ENCODE measurements at regions not wholly inside any gene's neighbourhood (a gene's known extent, or its start where the extent isn't known, plus 50 kb on each side); places are given as distances from the start of the nearest gene placed in this dataset.

DNA sequence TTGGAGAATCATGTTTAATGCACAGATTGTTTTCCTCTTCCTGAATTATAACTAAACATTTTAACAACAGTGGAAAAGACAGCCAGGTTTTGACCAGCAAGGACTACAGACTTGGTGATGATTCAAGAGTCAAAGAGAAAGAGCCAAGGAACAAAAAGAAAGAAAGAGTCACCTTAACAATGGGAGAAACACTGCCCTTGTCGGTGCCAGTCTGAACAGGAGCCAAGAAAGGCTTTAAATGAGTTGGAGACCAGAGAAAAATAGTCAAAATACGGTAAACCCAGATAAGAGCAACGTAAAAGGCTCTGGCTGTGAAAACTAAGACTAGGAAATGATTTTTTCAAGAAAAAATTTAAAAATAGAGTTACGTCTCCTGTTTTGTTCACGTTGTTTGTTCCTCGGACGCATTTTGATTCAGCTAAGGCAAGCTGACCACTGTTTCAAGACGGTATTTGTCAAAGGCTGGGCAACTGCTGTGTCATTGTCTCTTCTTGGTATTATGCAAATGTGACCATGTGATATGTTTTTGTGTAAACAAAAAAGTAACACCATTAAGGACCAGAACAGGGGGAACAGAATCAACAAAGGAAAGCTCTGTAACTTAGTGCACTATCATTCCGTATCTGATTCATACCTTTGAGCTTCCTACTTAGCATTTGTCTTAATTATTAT is 634.5 kb downstream of the LIG4 start:
- no peak for DNase-seq (ENCODE audit: low spot score)
- TF ChIP-seq CTCF (IDR thresholded peaks at IDR 0.05) = no peak
- Histone ChIP-seq H3K36me3 (no peaks in the 10 kb centered on the region), H3K27ac (no peak overlapping the region), H3K27me3 (no peaks in the 10 kb centered on the region), H3K9me3 (no peaks in the 10 kb centered on the region), H3K4me3 (no peak overlapping the region), H3K4me1 (no peaks in the 10 kb centered on the region)

DNA sequence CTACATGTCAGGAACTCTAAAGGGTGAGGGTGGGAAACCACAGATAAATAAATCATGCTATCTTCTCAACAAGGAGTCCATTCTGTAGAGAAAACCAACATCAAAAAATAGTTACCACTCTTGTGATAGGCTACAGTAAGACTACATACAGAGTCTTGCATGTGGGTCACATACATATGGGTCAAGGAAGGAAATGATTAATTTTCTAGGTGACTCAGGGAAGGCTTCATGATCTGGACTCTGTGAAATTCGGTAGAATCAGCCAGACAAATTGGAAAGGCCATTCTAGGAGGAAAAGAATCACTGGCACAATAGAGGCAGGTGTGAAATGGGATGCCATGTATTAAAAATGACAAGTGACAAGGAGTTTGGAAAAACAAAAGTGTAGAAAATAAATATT is 638.9 kb downstream of the LIG4 start:
- no peak for TF ChIP-seq CTCF (IDR thresholded peaks at IDR 0.05)
- Histone ChIP-seq H3K4me3 (no peak overlapping the region), H3K9me3 (no peaks in the 10 kb centered on the region), H3K27me3 (no peaks in the 10 kb centered on the region), H3K36me3 (no peaks in the 10 kb centered on the region), H3K27ac (no peak overlapping the region), H3K4me1 (no peaks in the 10 kb centered on the region)
- DNase-seq (ENCODE audit: low spot score) = no peak

- Histone ChIP-seq H3K27ac (no peak overlapping the region), H3K4me1 (no peaks in the 10 kb centered on the region), H3K36me3 (no peaks in the 10 kb centered on the region), H3K27me3 (no peaks in the 10 kb centered on the region), H3K4me3 (no peak overlapping the region), H3K9me3 (no peaks in the 10 kb centered on the region)
- DNase-seq (ENCODE audit: low spot score) = no peak
- TF ChIP-seq CTCF (IDR thresholded peaks at IDR 0.05) = no peak
Observed at GRCh38 chr13:107574517-107575210, 640.7 kb downstream of the LIG4 start.

DNA sequence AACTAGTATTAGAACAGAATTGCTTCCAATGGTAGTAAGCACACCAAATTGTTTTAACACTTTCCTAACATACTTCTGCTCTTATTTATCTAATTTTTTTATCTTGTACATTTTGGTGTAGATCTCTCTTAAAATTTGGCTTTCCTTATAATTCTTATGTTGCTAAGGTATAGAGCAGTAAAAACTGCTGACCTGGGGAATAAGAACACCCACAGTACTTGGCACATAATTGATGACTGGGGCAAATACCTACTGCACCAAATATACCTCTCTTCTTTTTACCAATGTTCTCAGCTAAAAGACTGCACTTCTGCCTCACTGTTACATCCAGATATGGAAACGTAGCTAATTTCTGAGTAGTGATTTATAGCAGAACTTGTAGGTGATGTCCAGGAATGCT is 642.2 kb downstream of the LIG4 start:
- Histone ChIP-seq H3K27ac (no peak overlapping the region), H3K36me3 (no peaks in the 10 kb centered on the region), H3K4me3 (no peak overlapping the region), H3K4me1 (no peaks in the 10 kb centered on the region), H3K9me3 (no peaks in the 10 kb centered on the region), H3K27me3 (no peaks in the 10 kb centered on the region)
- DNase-seq (ENCODE audit: low spot score) = no peak
- TF ChIP-seq CTCF (IDR thresholded peaks at IDR 0.05) = no peak

DNA sequence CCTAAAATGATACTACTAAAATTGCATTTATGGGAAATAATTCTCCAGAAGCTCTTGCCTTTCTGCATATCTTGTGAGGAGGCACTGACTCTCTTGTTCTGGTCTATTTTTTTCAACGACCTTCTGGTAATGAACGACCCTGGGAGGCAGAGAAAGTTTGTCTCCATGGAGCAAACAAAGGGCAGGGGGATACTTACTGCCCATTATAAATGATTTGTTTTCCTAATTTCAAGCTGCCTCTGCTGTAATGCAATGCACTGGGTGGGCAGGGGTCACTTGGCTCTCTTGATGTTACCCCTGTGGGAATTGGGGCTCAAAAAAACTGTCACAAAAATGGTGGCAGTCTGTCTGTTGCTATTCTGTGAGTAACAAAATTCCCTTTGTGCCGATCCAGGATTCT is 643.2 kb downstream of the LIG4 start:
- no peak for TF ChIP-seq CTCF (IDR thresholded peaks at IDR 0.05)
- Histone ChIP-seq H3K9me3 (no peaks in the 10 kb centered on the region), H3K4me1 (no peaks in the 10 kb centered on the region), H3K27ac (no peak overlapping the region), H3K27me3 (no peaks in the 10 kb centered on the region), H3K4me3 (no peak overlapping the region), H3K36me3 (no peaks in the 10 kb centered on the region)
- DNase-seq (ENCODE audit: low spot score) = no peak

DNA sequence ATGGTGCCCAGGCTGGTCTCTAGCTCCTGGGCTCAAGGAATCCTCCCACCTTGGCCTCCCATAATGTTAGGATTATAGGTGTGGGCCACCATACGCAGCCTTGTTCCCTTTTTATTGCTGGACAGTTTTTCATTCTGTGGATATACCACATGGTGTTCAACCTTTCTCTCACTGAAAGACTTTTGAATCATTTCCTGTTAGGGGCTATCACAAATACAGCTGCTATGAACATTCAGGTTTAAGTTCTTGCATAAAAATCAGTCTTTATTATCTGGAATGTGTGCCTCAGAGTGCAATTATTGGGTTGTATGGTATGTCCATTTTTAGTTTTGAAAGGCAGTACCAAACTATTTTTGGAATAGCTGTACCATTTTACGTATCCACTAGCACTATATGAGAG is 647.2 kb downstream of the LIG4 start:
- H3K9me3 ChIP-seq = no peaks in the 10 kb centered on the region
- no peak for DNase-seq (ENCODE audit: low spot score)
- no peaks in the 10 kb centered on the region for H3K27me3 ChIP-seq
- H3K27ac ChIP-seq = no peak overlapping the region
- no peaks in the 10 kb centered on the region for H3K4me1 ChIP-seq
- no peak overlapping the region for H3K4me3 ChIP-seq
- no peak for TF ChIP-seq CTCF (IDR thresholded peaks at IDR 0.05)
- no peaks in the 10 kb centered on the region for H3K36me3 ChIP-seq
